HG02571 (cell line): ENCODE measurements at regions not wholly inside any gene's neighbourhood (a gene's known extent, or its start where the extent isn't known, plus 50 kb on each side); places are given as distances from the start of the nearest gene placed in this dataset.

Experiments used
- ATAC-seq: cut with Tn5 transposase; IDR thresholded peaks from one replicate; pipeline ENCODE4 v1.9.1; 2021; ENCODE audit warnings: mild to moderate bottlenecking, moderate library complexity; ENCODE audit not compliant: unreplicated experiment

DNA sequence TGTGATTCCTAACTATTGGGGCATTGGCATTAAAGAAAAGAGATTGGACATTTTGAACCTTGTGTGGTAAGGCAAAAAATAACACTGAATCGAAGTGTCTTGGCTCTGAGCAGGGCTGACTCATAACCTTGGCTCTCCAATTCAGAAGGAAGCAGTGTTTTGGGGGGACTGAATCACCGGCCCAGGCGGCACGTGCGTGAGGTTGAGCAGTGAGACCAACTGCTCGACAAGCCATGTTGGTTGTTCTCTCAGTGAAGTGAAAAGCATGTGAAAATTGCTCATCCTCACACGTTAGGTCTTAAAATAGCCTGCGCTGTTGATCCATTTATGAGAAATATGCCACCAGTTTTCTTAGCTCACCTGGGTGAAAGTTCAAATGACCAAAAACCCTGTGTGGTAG lies 137.8 kb upstream of the SPACA1 start:
- no peak for ATAC-seq

DNA sequence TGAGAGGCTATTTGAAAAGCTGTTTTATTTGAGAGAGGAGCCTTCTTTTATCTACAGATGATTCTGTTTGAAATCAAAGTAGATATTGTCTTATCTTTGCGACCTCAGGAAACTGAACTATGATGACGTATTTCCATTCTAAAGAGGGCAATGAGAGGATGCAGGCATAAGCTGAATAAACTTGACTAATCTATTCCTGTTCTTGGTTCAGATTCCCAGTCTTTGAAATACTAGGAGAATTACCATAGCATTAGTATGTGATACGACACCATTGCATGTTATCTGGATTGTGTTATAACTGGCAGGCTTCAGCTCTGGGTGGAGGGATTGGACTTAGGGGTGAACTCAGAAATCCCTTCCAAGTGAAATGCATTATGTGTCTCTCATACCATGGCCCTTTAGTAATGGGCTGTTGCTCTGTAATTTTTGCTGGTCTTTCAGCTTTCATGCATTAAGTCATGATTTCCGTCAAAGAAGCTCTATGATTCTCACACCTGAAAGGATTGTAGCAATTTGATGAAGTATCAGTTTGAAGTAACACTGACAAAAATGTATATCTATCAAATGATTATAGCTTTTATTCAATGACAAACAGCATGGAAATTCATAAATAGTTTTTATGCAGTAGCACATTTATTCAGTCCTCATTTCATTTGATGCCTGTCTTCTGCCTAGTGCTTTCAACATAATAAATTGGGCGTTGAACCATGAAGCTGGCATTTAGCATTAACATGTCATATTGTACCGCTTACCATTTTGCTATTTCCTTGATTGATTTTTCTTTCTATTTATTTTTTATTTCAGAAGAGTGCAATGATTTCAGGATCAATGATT lies 138.4 kb upstream of the SPACA1 start:
- ATAC-seq: no peak

DNA sequence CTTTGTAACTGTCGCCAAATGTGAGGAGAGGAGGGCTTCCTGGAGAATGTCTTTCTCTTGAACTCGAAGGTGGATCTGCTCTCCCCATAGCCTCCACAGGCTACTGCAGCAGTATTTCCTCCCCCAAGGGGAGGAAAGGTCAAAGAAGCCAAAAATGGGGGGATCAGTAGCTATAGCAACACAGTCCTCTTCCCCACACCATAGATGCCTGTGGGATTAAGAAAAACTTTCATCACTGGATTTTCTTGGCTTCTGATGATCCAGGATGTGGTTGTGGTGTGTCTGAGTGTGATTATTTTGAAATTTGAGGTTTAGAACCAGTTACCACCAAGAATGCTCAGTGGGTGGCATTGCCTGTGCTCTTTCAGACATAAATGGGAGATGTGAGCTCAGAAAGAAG lies 140.1 kb upstream of the SPACA1 start:
- ATAC-seq: no peak

DNA sequence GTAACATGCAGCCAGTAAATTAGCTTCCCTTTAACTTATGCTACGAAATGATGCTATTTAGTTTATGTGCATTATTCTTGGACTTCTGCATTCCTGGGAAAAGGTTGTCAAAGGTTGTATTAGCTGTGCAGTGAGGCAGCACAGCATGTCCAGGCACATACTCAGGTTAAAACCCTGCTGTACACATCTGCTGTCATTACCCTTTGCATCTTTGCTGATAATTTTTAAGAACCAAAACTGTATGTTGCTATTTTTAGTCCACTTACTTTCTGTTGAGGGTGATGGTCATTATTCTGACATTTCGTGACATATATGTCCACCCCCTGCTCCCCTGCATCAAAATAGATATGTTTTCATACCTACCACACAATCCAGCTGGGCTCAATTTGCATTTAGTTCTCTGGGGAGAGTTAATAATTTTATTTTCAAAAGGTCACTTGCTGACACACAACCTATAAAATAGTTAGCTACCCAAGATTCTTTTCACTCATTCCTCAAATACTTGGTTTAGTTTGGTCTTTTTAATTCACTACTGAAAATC lies 142.5 kb upstream of the SPACA1 start:
- peak; percentile 92 for ATAC-seq

DNA sequence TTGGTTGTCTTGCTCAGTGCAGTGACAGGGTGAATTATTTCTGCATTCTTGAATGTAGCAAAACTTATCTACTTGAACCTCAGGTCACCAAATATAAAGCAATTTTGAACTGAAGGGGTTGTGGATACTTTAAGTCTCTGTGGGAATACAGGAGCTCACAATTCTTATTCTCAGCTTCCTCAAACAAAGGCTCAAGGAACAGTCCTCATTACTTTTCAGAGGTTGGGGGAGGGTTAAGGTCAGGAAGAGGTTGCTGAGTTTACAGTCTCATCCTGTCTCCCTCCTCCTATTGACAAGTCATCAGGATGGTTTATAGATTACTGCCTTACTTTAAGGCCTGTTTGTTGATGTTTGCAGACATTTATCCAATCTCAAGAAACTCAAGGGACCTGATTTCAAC lies 143.6 kb upstream of the SPACA1 start:
- no peak for ATAC-seq

DNA sequence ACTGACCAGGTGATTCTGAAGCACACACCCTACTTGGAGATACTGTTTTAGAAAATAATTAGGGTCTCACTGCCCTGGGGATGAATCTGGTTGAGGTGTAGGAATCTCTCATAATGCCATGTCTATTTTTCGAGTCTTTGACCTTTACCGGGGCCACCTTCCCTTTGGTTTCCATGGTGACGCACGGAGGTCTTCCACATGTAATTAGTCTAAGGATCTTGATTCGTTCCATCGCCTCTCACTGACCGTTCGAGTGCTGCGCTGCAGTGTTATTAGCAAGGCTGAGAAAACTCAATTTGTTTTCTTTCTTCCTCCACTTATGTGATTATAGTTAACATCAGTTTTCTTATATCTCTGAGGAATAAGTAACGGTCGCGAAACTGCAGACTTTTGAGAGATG lies 144.3 kb upstream of the SPACA1 start:
- ATAC-seq: no peak

DNA sequence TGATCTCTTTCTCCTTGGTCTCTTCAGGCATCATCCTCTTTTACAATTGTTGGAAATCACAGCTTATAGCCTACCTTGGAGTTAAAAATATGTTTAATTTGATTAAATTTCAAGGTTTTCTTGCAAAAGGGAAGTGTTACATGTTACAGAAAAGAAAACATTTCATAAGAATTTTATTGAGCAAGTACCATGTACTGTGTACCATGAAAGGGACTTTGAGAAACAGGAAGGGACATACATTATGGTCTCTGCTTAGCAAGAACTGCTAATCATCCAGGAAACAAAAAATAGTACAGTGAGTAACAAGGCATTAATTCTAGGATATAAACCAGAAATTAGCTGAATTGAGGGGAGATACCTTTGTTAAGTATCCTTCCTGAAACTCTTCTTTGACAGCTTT lies 145.3 kb upstream of the SPACA1 start:
- no peak for ATAC-seq

DNA sequence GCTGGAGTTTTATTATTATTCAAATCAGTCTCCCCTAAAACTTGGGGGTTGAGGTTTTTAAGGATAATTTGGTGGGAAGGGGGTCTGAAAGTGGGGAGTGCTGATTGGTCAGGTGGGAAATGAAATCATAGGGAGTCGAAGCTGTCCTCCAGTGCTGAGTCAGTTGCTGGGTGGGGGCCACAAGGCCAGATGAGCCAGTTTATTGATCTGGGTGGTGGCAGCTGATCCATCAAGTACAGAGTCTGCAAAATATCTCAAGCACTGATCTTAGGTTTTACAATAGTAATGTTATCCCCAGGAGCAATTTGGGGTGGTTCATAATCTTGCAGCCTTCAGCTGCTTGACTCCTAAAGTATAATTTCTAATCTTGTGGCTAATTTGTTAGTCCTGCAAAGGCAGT lies 146.0 kb upstream of the SPACA1 start:
- ATAC-seq: no peak

DNA sequence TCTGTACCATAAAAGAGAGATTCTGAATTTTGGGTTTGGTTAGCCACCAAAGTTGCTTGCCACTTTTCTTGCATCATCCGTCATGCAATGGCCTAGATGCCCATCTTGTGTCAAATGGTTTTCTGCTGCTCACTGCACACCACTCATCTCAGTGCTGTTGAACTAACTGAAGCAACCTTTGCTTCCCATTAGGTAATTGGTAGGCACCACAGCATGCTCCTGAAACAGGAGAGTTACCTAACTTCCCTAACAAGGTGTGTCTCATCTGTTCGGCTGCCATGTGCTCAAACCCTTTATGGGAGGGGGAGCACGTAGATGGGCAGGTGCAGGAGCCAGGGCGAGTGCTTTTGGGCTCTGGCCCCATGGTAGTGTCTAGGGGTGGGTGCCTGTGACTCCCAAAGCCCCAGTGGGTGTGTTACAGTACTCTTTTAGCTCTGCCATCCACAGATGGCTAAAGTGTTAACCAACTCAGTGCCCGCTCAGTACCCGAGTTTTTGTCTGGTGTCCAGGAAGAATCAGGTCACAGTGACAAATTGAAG lies 147.4 kb upstream of the SPACA1 start:
- ATAC-seq: no peak

DNA sequence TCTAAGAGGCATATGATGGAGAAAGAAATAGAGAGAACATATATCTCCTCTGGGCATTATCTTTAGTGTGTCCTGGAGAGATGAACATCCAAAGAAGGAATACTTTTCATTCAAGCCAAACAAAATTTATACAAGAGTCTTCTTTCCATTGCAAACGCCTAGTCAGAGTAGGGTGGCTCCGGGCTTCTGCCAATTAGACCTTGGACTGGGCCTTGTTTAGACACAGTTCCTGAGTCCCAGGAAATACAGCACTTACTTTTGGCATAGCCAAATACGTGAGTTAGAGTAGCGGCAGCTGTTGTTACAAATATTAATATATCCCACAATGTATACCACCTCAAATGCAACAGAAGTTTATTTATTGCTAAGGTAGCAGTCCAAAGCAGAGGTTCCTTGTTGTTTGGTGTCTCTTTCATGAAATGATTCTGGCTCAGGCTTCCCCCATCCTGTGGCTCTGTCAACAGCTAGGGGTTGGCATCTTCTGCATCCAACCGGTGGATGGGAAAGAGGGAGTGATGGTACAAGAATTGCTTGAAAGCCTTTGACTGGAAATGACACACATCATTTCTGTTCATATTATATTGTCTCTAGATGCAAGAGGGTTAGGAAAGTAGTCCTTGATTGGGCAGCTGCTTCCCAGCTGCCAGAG lies 148.0 kb upstream of the SPACA1 start:
- ATAC-seq: no peak

DNA sequence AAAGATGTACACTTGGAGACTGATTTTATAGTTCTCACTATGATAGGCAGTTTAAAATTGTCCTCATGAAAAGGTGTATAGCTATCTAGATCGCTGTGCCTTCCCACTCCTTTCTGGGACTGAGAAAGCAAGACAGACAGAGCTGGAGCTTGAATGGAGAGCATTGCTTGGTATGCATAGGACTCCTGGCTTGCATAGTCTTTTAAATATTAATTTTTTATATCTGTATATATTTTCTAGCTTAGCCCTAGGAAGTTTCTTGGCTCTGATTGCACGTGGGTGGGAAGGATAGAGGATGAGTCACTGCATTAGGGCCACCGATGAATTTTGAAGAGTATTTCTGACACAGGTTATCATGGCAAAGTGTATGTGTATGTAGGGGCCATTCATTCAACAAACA lies 150.0 kb upstream of the SPACA1 start:
- no peak for ATAC-seq

DNA sequence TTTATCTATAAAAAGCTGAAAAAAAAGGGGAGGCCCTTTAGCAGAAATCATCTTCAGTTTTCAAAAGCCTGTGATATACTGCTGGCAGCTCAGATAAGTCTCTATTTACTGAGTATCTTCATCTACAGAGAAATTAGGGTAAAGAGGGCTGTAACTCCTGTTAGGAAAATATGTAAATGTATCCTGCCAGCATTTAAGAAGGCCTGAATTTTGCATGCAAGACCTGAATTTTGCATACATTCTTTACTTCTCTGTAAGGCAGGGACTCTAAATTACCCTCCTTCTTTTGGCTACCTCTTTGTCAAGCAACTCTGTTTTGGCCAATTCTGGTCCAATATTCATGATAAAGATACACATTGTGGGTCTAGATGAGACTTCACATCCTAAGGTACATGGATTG lies 150.6 kb upstream of the SPACA1 start:
- no peak for ATAC-seq

DNA sequence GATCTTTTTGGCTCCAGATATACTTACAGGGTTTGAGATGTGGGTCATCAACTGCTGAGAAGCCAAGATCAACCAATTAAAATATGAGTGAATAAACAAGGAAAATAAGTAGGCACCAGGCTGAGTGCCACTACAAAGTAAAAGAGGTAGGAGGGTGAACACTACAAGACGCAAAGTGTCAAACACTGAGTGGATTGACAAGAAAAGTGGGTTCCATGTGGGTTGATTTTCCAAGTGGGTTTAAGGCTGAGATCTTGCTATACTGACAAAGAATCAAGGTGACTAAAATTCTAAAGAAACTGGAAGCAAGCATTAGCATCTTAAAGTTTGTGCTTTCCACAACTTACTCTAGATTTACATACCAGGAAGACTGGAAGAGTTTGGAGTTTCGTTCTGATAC lies 160.4 kb upstream of the SPACA1 start:
- ATAC-seq: no peak

DNA sequence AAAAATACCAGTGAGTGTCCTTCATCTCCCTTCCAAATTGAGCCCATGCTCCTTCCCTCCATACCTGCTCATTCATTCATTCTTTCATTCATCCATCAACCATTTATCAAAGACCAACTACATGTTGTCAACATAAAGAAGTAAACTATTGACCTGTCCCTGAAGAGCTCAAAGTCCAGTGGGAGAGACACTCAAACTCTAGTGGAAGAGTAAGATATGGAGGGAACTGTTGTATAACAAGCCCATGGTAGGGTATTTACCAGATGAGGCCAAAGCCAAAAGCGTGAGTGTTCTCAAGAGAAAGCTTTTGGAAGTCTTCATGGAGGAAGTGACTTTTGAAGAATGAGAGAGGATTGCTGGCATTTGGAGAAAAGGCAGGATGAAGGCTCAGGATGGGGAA lies 163.4 kb upstream of the SPACA1 start:
- ATAC-seq: no peak

DNA sequence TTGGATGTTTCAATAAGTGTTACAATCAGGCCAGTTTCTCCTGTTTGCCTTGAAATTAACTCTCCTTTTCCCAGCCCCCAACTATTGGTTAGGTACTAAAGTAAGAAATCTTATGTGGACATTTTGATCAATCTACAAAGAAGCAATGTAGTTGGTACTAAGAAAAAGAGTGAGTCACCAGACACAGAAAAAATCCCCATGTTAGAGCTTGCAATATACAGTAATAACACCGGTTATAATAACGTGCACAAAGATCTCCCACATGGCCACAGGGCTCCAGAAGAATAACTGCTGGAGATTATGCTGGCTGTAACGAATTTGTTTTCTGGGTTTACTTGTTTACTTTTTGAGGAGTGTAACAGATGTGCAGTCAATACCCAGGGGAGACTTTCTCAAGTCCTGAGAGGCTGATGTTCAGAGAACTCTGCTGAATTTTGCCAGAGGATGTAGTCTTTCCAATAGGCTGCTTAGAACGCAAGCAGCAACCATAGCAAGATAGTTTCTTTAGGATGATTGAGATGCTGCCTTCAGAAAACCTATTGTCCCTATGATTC lies 166.2 kb upstream of the SPACA1 start:
- no peak for ATAC-seq

DNA sequence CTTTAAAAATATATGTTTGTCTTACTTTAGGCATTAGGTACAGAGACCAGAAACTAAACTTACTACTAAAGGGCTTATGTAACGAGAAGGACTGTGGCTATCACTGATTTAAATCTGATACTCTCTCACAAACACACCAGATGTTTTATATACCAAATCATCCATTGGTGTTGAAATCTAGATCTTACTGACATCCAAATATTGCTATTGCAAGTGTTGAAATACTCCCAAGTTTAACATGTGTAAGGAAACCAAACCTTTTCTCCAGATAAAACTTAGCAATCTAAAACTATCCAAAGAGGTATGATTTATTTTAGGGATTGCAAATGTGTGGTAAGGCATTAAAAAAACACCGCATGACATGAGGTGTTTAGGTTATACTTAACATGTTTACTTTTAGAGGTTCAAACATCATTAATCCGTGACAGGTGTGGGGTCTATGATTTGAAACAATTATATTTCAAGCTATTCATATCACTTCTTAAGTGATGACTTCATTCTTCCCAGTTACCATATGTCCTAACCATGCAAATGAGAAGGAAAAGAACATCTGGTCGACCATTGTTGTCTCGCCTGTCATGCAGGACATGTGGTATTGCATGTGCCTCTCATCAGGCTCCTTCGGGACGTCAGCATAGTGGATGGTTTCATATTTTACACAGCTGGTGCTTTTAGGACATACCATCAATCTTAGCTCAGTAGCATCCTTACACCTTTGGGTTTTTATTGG lies 168.3 kb upstream of the SPACA1 start:
- peak; percentile 89 for ATAC-seq

DNA sequence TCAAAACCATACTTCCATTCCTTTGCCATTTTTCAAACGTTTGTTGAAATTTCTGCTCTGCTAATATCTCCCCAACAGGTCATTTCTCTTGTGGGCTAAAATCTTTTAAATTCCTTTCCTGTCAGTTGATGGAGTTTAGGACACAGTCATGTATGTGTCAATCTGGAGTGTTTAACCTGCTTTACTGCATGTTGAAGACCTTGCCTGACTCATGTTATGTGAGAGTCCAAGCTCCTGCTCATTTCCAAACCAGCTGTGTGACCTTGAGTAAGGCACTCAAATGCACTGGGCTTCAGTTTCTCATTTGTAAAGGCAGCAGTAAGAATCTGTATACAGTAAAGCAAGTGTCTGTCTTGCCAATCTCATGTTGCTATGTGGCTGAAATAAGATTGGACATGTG lies 171.9 kb upstream of the SPACA1 start:
- ATAC-seq: no peak

DNA sequence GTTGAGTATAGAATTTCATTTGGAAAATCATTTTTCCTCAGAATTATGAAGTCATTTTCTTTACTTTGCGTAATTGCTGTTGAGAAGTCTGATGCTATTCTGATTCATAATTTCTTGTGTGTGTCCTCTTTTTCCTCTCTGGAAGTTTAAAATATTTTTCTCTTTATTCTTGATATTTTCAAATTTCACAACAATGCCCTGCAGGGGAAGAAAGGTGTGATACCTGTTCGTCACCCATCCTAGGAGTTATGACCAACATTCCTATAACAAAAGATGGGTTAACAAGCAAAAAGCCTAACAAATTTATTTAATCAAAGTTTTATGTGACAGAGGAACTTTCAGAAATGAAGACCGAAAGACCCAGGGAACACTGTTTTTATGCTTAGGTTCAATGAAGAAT lies 171.5 kb upstream of the AKIRIN2 start:
- ATAC-seq: no peak

DNA sequence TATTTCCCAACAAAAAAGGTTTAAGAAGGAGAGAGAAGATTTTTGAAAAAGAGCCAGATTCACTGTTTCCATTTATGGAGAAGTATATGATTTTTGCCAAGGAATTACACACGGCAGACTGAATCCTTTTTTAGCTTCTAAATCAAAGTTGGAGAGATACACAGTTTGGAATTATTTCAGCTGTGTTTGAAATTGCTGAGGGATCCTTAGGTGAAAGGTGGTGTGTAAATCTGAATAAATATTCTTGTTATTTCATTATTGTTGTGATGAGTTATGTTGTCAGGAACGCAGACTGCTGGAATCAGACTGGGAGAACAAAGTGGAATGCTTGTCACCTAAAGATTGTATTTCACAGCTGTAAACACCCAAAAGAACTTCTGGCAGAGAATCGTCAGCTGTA lies 168.5 kb upstream of the AKIRIN2 start:
- no peak for ATAC-seq

DNA sequence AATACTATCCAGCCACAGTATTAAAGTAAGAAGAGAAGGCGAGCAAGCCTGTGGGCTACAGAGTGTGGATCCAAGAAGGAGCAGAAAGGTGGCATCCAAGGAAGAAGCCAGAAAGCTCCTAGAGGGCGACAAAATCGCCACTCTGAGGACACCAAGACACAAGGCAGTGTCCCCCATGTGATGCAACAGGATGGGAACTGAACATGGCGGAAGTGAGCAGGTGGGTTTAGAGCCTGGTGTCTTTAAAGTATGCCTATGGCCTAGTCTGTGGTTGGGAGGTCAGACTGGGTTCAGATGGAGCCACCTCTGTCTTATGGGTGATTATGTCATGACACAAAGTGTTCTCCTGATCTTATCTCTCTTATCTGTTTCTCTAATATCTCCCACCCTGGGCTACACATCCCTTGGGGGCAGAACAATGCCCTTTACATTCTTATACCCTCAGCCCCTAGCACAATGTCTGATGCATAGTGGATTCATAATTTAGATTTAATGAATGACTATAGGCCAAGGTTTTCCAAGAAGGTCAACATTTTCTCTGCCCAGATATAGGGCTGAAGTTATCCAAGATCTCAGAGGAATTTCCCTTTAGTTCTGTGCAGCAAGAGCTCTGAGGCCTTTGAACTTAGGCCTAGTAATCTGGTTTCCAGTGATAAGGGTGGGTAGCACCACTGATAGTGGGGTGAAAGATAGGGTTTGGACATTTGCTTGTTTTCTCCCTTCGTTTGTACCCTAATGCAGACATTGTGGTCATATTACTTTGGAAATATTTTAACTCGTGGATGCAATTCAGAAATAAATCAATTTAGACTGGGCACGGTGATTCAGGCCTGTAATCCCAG lies 167.3 kb upstream of the AKIRIN2 start:
- no peak for ATAC-seq
